ENCODE measurements at regions not wholly inside any gene's neighbourhood (a gene's known extent, or its start where the extent isn't known, plus 50 kb on each side); places are given as distances from the start of the nearest gene placed in this dataset.
"Not testable (repeated sequence)": the region's sequence is repeated elsewhere in the genome, so short reads cannot be mapped to it uniquely, and the experiment has no call there.

DNA sequence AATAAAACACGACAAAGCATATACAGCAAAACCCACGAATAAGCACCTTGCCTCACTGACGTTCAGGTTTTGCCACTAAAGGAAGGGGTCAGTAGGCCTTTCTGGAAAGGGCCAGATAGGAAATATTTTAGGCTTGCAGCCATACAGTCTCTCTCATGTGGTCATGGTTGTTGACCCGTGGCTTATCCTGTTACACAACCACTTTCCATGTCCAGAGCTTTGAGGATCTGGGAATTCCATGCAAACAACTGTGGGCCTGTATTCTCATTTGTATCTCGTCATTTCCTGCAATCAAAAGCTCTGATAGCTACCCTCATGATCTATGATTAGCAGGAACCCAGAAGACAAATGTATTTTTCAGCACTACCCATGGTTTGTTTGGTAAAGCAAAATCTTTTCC is 108.3 kb downstream of the DRD1 start:
- Histone ChIP-seq H2AFZ (ENCODE audit: low read length) (no peak overlapping the region), H3K79me2 (ENCODE audit: insufficient read depth, low read length) (no peaks in the 10 kb centered on the region), H3K27me3 (ENCODE audit: insufficient read depth, low read length, poor library complexity, severe bottlenecking) (no peaks in the 10 kb centered on the region), H3K4me2 (ENCODE audit: low read depth, low read length, poor library complexity, severe bottlenecking) (no peak overlapping the region), H3K36me3 (ENCODE audit: insufficient read depth, low read length) (no peaks in the 10 kb centered on the region), H3K4me1 (ENCODE audit: insufficient read depth, low read length, poor library complexity, severe bottlenecking) (no peaks in the 10 kb centered on the region), H3F3A (ENCODE audit: low read depth) (no peaks in the 10 kb centered on the region), H3K4me3 (ENCODE audit: low read length, poor library complexity, severe bottlenecking) (no peak overlapping the region), H3K9me2 (replicated peaks; ENCODE audit: low read depth, low read length) (no peaks in the 10 kb centered on the region), H4K20me1 (ENCODE audit: insufficient read depth, low read length, poor library complexity, severe bottlenecking) (no peaks in the 10 kb centered on the region), H3K9me3 (ENCODE audit: insufficient read depth, low read depth, low read length) (no peaks in the 10 kb centered on the region), H3K9ac (ENCODE audit: low read depth, low read length, poor library complexity, severe bottlenecking) (no peak overlapping the region)
- no peak for TF ChIP-seq EZH2phosphoT487 (IDR thresholded peaks at IDR 0.05; ENCODE audit: borderline replicate concordance)
- TF ChIP-seq, protein P1, sequence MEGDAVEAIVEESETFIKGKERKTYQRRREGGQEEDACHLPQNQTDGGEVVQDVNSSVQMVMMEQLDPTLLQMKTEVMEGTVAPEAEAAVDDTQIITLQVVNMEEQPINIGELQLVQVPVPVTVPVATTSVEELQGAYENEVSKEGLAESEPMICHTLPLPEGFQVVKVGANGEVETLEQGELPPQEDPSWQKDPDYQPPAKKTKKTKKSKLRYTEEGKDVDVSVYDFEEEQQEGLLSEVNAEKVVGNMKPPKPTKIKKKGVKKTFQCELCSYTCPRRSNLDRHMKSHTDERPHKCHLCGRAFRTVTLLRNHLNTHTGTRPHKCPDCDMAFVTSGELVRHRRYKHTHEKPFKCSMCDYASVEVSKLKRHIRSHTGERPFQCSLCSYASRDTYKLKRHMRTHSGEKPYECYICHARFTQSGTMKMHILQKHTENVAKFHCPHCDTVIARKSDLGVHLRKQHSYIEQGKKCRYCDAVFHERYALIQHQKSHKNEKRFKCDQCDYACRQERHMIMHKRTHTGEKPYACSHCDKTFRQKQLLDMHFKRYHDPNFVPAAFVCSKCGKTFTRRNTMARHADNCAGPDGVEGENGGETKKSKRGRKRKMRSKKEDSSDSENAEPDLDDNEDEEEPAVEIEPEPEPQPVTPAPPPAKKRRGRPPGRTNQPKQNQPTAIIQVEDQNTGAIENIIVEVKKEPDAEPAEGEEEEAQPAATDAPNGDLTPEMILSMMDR (conservative IDR thresholded peaks at IDR 0.05; ENCODE audit: low read length), result no peak

DNA sequence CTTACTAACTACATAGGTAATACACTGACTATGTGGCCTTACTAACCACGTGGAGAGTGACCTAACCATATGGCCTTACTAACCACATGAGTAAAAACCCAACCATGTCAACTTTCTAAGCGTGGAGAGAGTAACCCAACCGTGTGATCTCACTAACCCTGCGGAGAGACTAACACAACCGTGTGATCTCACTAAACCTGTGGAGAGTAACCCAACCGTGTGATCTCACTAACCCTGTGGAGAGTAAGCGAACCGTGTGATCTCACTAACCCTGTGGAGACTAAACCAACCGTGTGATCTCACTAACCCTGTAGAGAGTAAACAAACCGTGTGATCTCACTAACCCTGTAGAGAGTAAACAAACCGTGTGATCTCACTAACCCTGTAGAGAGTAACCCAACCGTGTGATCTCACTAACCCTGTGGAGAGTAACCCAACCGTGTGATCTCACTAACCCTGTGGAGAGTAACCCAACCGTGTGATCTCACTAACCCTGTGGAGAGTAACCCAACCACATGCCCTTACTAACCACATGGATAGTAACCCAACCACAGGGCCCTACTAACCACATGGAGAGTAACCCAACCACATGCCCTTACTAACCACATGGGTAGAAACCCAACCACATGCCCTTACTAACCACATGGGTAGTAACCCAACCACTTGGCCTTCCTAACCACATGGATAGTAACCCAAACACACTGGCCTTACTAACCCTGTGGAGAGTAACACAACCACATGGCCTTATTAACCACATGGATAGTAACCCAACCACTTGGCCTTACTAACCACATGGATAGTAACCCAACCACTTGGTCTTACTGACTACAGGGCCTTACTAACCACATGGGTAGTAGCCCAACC is 112.6 kb downstream of the DRD1 start:
- H2AFZ ChIP-seq (ENCODE audit: low read length); H3K4me1 ChIP-seq (ENCODE audit: insufficient read depth, low read length, poor library complexity, severe bottlenecking); H3K9ac ChIP-seq (ENCODE audit: low read depth, low read length, poor library complexity, severe bottlenecking); H3K36me3 ChIP-seq (ENCODE audit: insufficient read depth, low read length); H4K20me1 ChIP-seq (ENCODE audit: insufficient read depth, low read length, poor library complexity, severe bottlenecking); H3K4me3 ChIP-seq (ENCODE audit: low read length, poor library complexity, severe bottlenecking); H3K9me2 ChIP-seq (replicated peaks; ENCODE audit: low read depth, low read length); H3K79me2 ChIP-seq (ENCODE audit: insufficient read depth, low read length); H3F3A ChIP-seq (ENCODE audit: low read depth); H3K27me3 ChIP-seq (ENCODE audit: insufficient read depth, low read length, poor library complexity, severe bottlenecking); H3K9me3 ChIP-seq (ENCODE audit: insufficient read depth, low read depth, low read length); H3K4me2 ChIP-seq (ENCODE audit: low read depth, low read length, poor library complexity, severe bottlenecking): not testable (repeated sequence)

DNA sequence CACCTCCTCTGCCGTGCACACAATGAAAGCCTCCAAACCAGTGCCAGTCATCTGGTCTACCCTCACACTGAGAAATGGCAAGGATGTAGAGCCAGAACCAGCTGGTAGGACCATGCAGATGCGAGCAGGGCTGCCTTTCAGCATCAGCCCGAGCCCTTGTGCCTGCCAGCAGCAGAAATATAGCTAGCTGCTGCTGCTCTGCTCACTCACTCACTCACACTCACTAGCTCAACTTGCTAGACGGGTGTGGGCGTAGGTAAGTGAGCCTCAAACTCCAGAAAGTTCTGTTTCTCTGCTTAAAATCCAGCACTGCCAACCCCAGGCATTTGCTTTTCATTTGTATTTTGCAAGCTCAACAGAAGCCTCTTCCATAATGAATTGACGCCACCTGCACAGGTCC is 114.0 kb downstream of the DRD1 start:
- Histone ChIP-seq H3K4me3 (ENCODE audit: low read length, poor library complexity, severe bottlenecking) (no peak overlapping the region), H3K36me3 (ENCODE audit: insufficient read depth, low read length) (no peaks in the 10 kb centered on the region), H3K9ac (ENCODE audit: low read depth, low read length, poor library complexity, severe bottlenecking) (no peak overlapping the region), H3K9me3 (ENCODE audit: insufficient read depth, low read depth, low read length) (no peaks in the 10 kb centered on the region), H3K27me3 (ENCODE audit: insufficient read depth, low read length, poor library complexity, severe bottlenecking) (no peaks in the 10 kb centered on the region), H3K9me2 (replicated peaks; ENCODE audit: low read depth, low read length) (no peaks in the 10 kb centered on the region), H4K20me1 (ENCODE audit: insufficient read depth, low read length, poor library complexity, severe bottlenecking) (no peaks in the 10 kb centered on the region), H2AFZ (ENCODE audit: low read length) (no peak overlapping the region), H3K4me2 (ENCODE audit: low read depth, low read length, poor library complexity, severe bottlenecking) (no peak overlapping the region), H3K4me1 (ENCODE audit: insufficient read depth, low read length, poor library complexity, severe bottlenecking) (no peaks in the 10 kb centered on the region), H3K79me2 (ENCODE audit: insufficient read depth, low read length) (no peaks in the 10 kb centered on the region), H3F3A (ENCODE audit: low read depth) (no peaks in the 10 kb centered on the region)
- TF ChIP-seq EZH2phosphoT487 (IDR thresholded peaks at IDR 0.05; ENCODE audit: borderline replicate concordance), result no peak
- TF ChIP-seq, protein P1 (conservative IDR thresholded peaks at IDR 0.05; ENCODE audit: low read length), result no peak

DNA sequence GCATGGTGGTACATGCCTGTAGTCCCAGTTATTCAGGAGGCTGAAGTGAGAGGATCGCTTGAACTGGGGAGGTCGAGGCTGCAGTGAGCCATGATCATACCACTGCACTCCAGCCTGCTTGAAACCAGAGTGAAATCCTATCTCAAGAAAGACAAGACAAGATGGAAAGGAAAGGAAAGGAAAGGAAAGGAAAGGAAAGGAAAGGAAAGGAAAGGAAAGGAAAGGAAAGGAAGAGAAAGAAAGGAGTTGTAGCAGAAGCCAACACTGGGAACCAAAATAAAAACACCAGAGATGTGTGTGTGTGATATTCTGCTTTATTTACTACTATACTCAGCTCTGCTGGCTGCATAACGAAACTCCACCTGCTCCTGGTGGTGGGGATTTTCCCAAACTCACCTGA is 115.3 kb downstream of the DRD1 start:
- no peaks in the 10 kb centered on the region for H3K9me3 ChIP-seq (ENCODE audit: insufficient read depth, low read depth, low read length)

More for the DNA sequence above, 115.3 kb downstream of the DRD1 start:
- Histone ChIP-seq H3K27me3 (ENCODE audit: insufficient read depth, low read length, poor library complexity, severe bottlenecking) (no peaks in the 10 kb centered on the region), H4K20me1 (ENCODE audit: insufficient read depth, low read length, poor library complexity, severe bottlenecking) (no peaks in the 10 kb centered on the region), H3K4me3 (ENCODE audit: low read length, poor library complexity, severe bottlenecking) (no peak overlapping the region), H3K9me2 (replicated peaks; ENCODE audit: low read depth, low read length) (no peaks in the 10 kb centered on the region), H3K4me2 (ENCODE audit: low read depth, low read length, poor library complexity, severe bottlenecking) (no peak overlapping the region), H3K4me1 (ENCODE audit: insufficient read depth, low read length, poor library complexity, severe bottlenecking) (no peaks in the 10 kb centered on the region), H3K9ac (ENCODE audit: low read depth, low read length, poor library complexity, severe bottlenecking) (no peak overlapping the region), H3K36me3 (ENCODE audit: insufficient read depth, low read length) (no peaks in the 10 kb centered on the region), H3K79me2 (ENCODE audit: insufficient read depth, low read length) (no peaks in the 10 kb centered on the region), H2AFZ (ENCODE audit: low read length) (no peak overlapping the region), H3F3A (ENCODE audit: low read depth) (no peaks in the 10 kb centered on the region)
- TF ChIP-seq EZH2phosphoT487 (IDR thresholded peaks at IDR 0.05; ENCODE audit: borderline replicate concordance), result no peak
- TF ChIP-seq, protein P1 (conservative IDR thresholded peaks at IDR 0.05; ENCODE audit: low read length), result no peak
